RWPE2 (cell line): ENCODE measurements at regions not wholly inside any gene's neighbourhood (a gene's known extent, or its start where the extent isn't known, plus 50 kb on each side); places are given as distances from the start of the nearest gene placed in this dataset.
"Not testable (repeated sequence)": the region's sequence is repeated elsewhere in the genome, so short reads cannot be mapped to it uniquely, and the experiment has no call there.

Experiments
- ATAC-seq: fragments of 200-7000 bp; cut with Tn5 transposase; 3 replicates; pipeline ENCODE4 v1.9.1; 2021; ENCODE audit warnings: low read depth
- DNase-seq: peaks from one replicate; pipeline ENCODE4 v3.0.0-alpha.2; 2020; ENCODE audit warnings: low spot score
- H3K27ac ChIP-seq: fragments of 450-650 bp; 2 replicates; pipeline ENCODE4 v1.5.1; 2017; ENCODE audit warnings: mild to moderate bottlenecking; ENCODE audit not compliant: poor library complexity, severe bottlenecking
- H3K27me3 ChIP-seq: fragments of 250-450 bp; sonication (Bioruptor Pico); 2 replicates; pipeline ENCODE4 v1.5.1; 2021; ENCODE audit warnings: mild to moderate bottlenecking, moderate library complexity; ENCODE audit not compliant: insufficient read depth, poor library complexity, severe bottlenecking
- H3K36me3 ChIP-seq: fragments of 250-450 bp; sonication (Bioruptor Pico); 2 replicates; pipeline ENCODE4 v1.5.1; 2020; ENCODE audit warnings: low read depth, mild to moderate bottlenecking, moderate library complexity
- H3K4me1 ChIP-seq: fragments of 250-450 bp; sonication (Bioruptor Pico); 2 replicates; pipeline ENCODE4 v1.5.1; 2021; ENCODE audit warnings: mild to moderate bottlenecking, moderate library complexity; ENCODE audit not compliant: insufficient read depth, poor library complexity, severe bottlenecking
- H3K4me3 ChIP-seq: fragments of 250-450 bp; sonication (Bioruptor Pico); 2 replicates; pipeline ENCODE4 v1.5.1; 2021; ENCODE audit warnings: mild to moderate bottlenecking, moderate library complexity; ENCODE audit not compliant: severe bottlenecking
- H3K9me3 ChIP-seq: fragments of 250-450 bp; sonication (Bioruptor Pico); 2 replicates; pipeline ENCODE4 v1.5.1; 2021; ENCODE audit warnings: mild to moderate bottlenecking, moderate library complexity; ENCODE audit not compliant: severe bottlenecking
- TF ChIP-seq, protein P1 (sequence below): fragments of 450-650 bp; IDR thresholded peaks from one replicate; pipeline ENCODE4 v1.5.1; 2017; ENCODE audit warnings: mild to moderate bottlenecking, moderate library complexity; ENCODE audit not compliant: poor library complexity, severe bottlenecking

DNA sequence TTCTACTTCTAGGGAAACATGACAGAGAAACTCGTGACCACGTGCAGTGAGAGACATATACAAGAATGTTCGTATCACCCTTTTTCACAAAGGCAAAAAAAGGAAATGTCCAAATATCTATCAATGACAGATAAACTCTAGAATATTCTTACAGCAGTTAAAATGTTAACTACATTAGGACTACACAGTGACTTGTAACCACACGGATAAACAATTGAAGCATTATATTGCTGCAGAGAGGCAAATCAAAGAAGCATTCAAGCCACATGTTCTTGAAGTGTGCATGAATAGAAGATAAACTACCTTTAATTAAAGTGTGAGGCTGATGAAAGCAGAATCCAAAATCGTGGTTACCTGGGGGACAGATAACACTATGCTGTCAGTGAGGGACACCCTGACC is 935.3 kb upstream of the KLHL29 start:
- TF ChIP-seq, protein P1, sequence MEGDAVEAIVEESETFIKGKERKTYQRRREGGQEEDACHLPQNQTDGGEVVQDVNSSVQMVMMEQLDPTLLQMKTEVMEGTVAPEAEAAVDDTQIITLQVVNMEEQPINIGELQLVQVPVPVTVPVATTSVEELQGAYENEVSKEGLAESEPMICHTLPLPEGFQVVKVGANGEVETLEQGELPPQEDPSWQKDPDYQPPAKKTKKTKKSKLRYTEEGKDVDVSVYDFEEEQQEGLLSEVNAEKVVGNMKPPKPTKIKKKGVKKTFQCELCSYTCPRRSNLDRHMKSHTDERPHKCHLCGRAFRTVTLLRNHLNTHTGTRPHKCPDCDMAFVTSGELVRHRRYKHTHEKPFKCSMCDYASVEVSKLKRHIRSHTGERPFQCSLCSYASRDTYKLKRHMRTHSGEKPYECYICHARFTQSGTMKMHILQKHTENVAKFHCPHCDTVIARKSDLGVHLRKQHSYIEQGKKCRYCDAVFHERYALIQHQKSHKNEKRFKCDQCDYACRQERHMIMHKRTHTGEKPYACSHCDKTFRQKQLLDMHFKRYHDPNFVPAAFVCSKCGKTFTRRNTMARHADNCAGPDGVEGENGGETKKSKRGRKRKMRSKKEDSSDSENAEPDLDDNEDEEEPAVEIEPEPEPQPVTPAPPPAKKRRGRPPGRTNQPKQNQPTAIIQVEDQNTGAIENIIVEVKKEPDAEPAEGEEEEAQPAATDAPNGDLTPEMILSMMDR: no peak
- no peaks in the 10 kb centered on the region for H3K36me3 ChIP-seq
- H3K9me3 ChIP-seq: no peaks in the 10 kb centered on the region

DNA sequence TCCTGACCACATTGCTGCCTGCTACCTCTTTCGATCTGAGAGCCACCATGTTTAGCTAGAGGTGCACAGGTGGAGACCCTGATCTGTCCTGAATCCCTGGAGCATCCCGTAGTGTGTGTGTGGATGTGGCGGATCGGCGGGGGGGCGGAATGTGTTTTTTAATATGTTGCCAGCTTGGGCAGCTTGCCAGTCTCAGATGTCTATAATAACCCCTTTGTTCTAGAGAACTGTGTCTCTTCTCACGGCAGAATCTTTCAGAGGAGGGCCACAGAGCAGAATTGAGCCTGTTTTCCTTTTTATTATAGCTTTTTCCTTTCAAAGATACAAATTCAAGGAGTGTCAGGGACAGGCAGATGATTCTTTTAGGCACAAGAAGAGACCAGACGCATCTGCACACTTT is 934.1 kb upstream of the KLHL29 start:
- no peak overlapping the region for H3K27ac ChIP-seq
- ATAC-seq (no peak), DNase-seq (no peak)
- H3K27me3 ChIP-seq: no peaks in the 10 kb centered on the region
- no peak overlapping the region for H3K4me3 ChIP-seq
- H3K9me3 ChIP-seq: no peaks in the 10 kb centered on the region
- TF ChIP-seq, protein P1: no peak
- no peaks in the 10 kb centered on the region for H3K36me3 ChIP-seq
- no peaks in the 10 kb centered on the region for H3K4me1 ChIP-seq

More for the DNA sequence above, 935.3 kb upstream of the KLHL29 start:
- Histone ChIP-seq H3K4me1 (no peaks in the 10 kb centered on the region), H3K4me3 (no peak overlapping the region), H3K27me3 (no peaks in the 10 kb centered on the region), H3K27ac (no peak overlapping the region)
- DNase-seq (no peak), ATAC-seq (no peak)

DNA sequence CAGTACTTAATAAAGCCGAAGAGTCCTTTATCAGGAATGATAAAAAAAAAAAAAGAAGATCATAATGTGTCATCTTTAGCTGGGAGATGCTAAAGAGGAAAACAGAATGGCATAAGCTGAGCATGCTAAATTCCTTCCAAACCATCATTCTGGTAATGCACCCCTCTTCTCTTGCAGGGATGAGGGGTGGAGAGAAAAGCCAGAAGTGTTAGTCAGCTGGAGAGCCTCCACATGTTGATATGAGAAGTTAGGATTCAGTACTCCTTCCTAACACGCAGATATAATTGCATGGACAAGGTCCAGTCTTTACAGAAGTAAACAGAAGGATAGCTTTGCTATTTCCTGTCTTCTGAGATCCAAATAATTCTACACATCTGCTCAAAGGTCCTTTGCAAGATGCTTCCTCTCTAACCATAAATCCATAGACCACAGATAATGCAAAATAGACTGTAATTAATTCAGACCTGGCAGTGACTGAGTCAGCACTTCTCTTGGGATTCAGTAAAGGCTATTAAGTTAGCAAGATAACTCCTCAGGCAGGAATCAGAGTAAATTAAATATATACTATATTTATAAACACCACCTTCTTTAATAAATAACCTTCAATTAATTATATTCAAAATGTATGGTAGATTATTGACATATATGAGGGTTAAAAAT is 930.0 kb upstream of the KLHL29 start:
- H3K9me3 ChIP-seq: no peaks in the 10 kb centered on the region
- H3K4me1 ChIP-seq: no peaks in the 10 kb centered on the region
- no peak overlapping the region for H3K27ac ChIP-seq
- TF ChIP-seq, protein P1: no peak
- no peak for DNase-seq
- no peaks in the 10 kb centered on the region for H3K27me3 ChIP-seq
- no peaks in the 10 kb centered on the region for H3K36me3 ChIP-seq
- no peak overlapping the region for H3K4me3 ChIP-seq
- no peak for ATAC-seq

DNA sequence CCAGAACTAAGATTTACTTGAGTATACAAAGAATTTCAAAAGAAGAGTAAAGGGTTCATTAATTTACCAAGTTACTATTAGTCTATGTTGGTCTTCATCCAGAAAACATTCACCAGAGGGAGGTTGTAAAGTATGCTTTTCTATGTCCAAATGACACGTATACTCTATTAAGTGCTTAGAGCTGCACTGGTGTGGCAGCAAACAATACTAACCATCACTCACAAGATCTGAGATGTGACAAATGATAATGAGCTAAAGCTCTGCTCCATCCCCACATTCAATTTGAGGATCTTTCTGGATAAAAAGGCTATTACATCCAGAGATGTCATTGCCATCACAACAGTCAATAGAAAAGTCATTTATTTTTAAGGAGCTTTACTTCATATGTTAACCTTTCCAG is 926.5 kb upstream of the KLHL29 start:
- no peak overlapping the region for H3K27ac ChIP-seq
- no peaks in the 10 kb centered on the region for H3K36me3 ChIP-seq
- no peaks in the 10 kb centered on the region for H3K9me3 ChIP-seq
- no peaks in the 10 kb centered on the region for H3K27me3 ChIP-seq
- H3K4me1 ChIP-seq: no peaks in the 10 kb centered on the region
- no peak overlapping the region for H3K4me3 ChIP-seq
- ATAC-seq (no peak), DNase-seq (no peak)
- TF ChIP-seq, protein P1: no peak

DNA sequence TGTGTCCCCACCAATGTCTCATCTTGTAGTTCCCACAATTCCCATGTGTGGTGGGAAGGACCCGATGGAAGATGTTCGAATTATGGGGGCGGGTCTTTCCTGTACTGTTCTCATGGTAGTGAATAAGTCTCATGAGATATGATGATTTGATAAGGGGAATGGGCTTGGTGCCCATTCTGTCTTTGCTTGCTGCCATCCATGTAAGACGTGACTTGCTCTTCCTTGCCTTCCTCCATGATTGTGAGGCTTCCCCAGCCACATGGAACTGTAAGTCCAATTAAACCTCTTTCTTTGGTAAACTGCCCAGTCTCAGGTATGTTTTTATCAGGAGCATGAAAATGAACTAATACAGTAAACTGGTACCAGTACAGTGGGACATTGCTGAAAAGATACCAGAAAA is 909.9 kb upstream of the KLHL29 start:
- not testable (repeated sequence) for H3K9me3 ChIP-seq, H3K4me1 ChIP-seq, DNase-seq, ATAC-seq, H3K36me3 ChIP-seq, H3K27me3 ChIP-seq, H3K4me3 ChIP-seq, H3K27ac ChIP-seq
